ENCODE measurements at regions not wholly inside any gene's neighbourhood (a gene's known extent, or its start where the extent isn't known, plus 50 kb on each side); places are given as distances from the start of the nearest gene placed in this dataset.

GRCh38 chr5:135279328-135279727 is 119.7 kb downstream of the MACROH2A1 start:
- in situ Hi-C loops (cut with HindIII; ENCODE audit: low pct_ligation_motif_present, low sequenced_read_pairs), result no loop called here
- DNase-seq, result no peak
- Histone ChIP-seq H3K36me3 (replicated peaks) (no peaks in the 10 kb centered on the region), H3K27me3 (replicated peaks) (no peaks in the 10 kb centered on the region), H3K4me3 (ENCODE audit: low read depth, low read length) (no peak overlapping the region), H3K27ac (no peak overlapping the region)
- TF ChIP-seq CTCF (IDR thresholded peaks at IDR 0.05; ENCODE audit: low read depth, low read length, missing control alignments), result no peak

DNA sequence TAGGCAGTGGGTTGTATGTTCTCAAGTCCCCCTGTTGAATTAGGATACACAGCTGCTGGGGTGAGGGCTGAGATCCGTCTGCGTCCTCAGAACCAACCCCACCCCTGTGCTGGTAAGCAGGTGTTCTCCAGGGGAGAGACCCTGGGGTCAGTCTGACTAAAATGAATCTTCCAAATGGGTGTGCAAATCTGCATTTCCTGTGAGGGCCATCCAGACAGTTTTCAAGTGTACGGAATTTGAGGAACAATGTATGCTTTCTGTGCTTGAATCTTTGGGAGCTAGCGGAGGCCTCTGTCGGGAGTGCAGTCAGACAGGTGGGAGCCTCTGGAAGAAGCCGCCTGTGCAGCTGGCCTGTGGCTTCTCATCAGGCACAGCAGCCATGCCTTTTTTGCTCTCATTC is 122.9 kb downstream of the MACROH2A1 start:
- in situ Hi-C loops (cut with HindIII; ENCODE audit: low pct_ligation_motif_present, low sequenced_read_pairs), result no loop called here
- Histone ChIP-seq H3K27ac (no peak overlapping the region), H3K36me3 (replicated peaks) (no peaks in the 10 kb centered on the region), H3K4me3 (ENCODE audit: low read depth, low read length) (no peak overlapping the region), H3K27me3 (replicated peaks) (no peaks in the 10 kb centered on the region)
- TF ChIP-seq CTCF (IDR thresholded peaks at IDR 0.05; ENCODE audit: low read depth, low read length, missing control alignments), result no peak
- no peak for DNase-seq

- DNase-seq, result no peak
- no peak overlapping the region for H3K27ac ChIP-seq
- H3K27me3 ChIP-seq (replicated peaks), result no peaks in the 10 kb centered on the region
- TF ChIP-seq CTCF (IDR thresholded peaks at IDR 0.05; ENCODE audit: low read depth, low read length, missing control alignments), result no peak
- H3K36me3 ChIP-seq (replicated peaks), result no peaks in the 10 kb centered on the region
- in situ Hi-C loops (cut with HindIII; ENCODE audit: low pct_ligation_motif_present, low sequenced_read_pairs), result no loop called here
- H3K4me3 ChIP-seq (ENCODE audit: low read depth, low read length), result no peak overlapping the region
These were observed 125.8 kb downstream of the MACROH2A1 start for GRCh38 chr5:135273212-135273611.

GRCh38 chr5:135272311-135272805 is 126.7 kb downstream of the MACROH2A1 start:
- no peak for DNase-seq
- no peaks in the 10 kb centered on the region for H3K36me3 ChIP-seq (replicated peaks)
- TF ChIP-seq CTCF (IDR thresholded peaks at IDR 0.05; ENCODE audit: low read depth, low read length, missing control alignments), result no peak
- in situ Hi-C loops (cut with HindIII; ENCODE audit: low pct_ligation_motif_present, low sequenced_read_pairs), result no loop called here
- H3K4me3 ChIP-seq (ENCODE audit: low read depth, low read length), result no peak overlapping the region
- H3K27ac ChIP-seq, result no peak overlapping the region
- H3K27me3 ChIP-seq (replicated peaks), result no peaks in the 10 kb centered on the region

DNA sequence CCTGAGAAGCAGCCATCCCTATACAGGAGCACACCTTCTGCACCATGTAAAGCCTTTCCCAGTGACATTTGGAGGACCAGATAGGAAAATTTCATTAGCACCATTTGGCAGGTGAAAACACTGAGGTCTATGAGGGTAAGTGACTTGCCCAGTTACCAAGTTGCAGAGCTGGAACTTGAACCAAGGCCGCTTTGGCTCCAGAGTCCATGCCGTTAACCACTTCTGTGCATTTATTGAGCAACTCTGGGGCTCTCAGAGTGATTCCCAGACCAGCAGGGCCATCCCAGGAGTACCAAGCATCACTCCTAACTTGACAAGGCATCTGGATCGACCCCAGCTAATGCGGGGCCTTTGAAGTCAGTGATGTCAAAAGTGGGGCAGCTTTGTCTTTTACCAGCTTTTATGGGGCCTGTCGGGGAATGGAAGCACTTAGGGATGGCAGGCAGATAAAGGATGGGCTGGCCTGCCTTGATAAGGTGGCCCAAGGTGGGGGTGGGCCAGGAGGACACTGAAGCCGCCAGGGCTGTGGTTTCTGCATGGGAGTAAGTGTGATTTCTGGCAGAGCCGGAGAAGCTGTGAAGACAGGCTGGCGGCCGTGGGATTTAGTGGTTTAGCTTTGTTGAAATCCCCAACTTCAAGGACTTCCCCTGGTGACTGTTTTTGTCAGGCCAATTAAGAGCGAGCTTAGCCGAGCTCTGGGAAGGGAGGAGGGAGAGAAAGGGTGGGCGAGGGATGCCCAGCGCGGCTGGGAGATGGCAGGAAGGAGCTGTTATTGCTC is 127.3 kb downstream of the MACROH2A1 start:
- H3K27ac ChIP-seq, result no peak overlapping the region
- H3K36me3 ChIP-seq (replicated peaks), result no peaks in the 10 kb centered on the region
- no peak overlapping the region for H3K4me3 ChIP-seq (ENCODE audit: low read depth, low read length)
- H3K27me3 ChIP-seq (replicated peaks), result no peaks in the 10 kb centered on the region
- no peak for TF ChIP-seq CTCF (IDR thresholded peaks at IDR 0.05; ENCODE audit: low read depth, low read length, missing control alignments)
- DNase-seq, result no peak
- in situ Hi-C loops (cut with HindIII; ENCODE audit: low pct_ligation_motif_present, low sequenced_read_pairs), result no loop called here

Measured in brain microvascular endothelial cell (primary cell).